Vagina (tissue), 2 donors: ENCODE measurements at regions not wholly inside any gene's neighbourhood (a gene's known extent, or its start where the extent isn't known, plus 50 kb on each side); places are given as distances from the start of the nearest gene placed in this dataset.

Experiments used
- CTCF ChIP-seq, 3 experiments: fragments of 450-650 bp in 2 of 3; fragments of 200-600 bp in 1 of 3; sonication (generic) in 1 of 3; IDR thresholded peaks; one replicate each; pipeline ENCODE4 v1.5.1; 2017 to 2019; ENCODE audit warnings: antibody characterized with exemption in 3 of 3, mild to moderate bottlenecking in 2 of 3, moderate library complexity in 2 of 3
- POLR2A ChIP-seq, 2 donors: fragments of 450-650 bp; IDR thresholded peaks; one replicate each; pipeline ENCODE4 v1.6.1; 2017; ENCODE audit warnings: antibody characterized with exemption in 2 of 2, mild to moderate bottlenecking in 2 of 2, moderate library complexity in 2 of 2

GRCh38 chr3:8371085-8371551 lies 130.5 kb upstream of the LMCD1 start:
- TF ChIP-seq POLR2A (IDR thresholded peaks at IDR 0.05) (no peak), CTCF (IDR thresholded peaks at IDR 0.05) (no peak)
